ENCODE measurements at regions not wholly inside any gene's neighbourhood (a gene's known extent, or its start where the extent isn't known, plus 50 kb on each side); places are given as distances from the start of the nearest gene placed in this dataset.
"Not testable (repeated sequence)": the region's sequence is repeated elsewhere in the genome, so short reads cannot be mapped to it uniquely, and the experiment has no call there.

DNA sequence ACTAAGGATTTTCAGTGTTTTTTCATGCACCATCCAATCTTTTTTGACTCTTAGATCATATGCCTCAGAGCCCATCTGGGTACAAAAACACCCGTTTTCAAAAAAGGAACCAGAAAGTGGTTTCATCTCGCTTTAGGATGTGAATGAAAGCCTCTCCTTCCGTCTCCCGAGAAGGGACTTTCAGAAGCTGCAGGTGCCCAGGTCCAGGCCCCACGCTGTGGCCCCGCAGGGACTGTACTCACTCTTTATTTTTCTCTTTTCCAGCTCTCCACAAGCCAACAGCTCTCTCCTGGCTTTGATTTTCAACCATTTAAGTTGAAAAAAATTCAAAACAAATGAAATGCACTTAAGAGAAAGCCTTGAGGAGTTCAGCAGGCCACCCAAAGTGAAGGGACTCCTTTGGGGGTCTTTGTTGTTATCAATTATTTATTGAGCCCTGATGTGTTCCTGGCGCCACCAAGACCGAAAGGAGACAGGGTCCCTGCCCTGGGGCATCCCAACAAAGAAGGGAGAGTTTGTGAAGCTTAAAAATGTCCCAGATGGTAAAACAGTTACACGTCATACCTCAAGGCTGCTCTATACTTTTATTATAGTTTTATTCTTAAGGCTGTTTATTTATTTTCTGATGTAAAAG is 467.3 kb downstream of the PREX1 start:
- H3K9me3 ChIP-seq (ENCODE audit: control insufficient read depth in 3 of 3, low read length in 3 of 3), result no peaks in the 10 kb centered on the region

DNA sequence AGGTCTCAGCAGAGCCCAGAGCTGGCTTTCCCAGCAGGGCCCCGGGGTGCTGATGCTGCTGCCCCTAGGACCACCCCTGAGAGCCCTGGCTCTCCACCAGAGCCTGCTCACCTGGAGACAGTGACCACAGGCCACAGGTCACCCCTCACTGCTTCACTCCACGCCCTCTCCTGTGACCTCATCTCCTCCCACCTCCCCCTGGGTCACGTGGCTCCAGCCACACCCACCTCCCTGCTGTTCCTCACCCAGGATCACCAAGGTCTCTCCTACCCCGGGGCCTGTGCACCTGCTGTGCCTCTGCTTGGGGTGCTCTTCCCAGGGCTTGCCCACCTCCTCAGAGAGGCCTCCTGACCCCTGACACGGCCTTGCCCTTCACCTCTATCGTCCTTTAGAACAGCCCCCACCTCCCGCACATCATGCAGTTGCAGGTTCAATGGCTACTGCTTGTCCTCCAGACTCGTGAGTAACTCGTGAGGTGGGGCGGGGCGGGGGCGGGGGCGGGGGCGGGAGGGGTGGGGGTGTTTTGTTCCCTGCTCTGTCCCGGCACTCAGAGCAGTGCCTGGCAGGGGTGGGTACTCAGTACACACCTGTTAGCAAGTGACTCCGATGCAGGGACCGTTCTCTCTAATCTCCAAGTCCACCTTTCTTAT is 468.0 kb downstream of the PREX1 start:
- H3K9me3 ChIP-seq (ENCODE audit: control insufficient read depth in 3 of 3, low read length in 3 of 3), result no peaks in the 10 kb centered on the region
- no peak overlapping the region for H3K9ac ChIP-seq (ENCODE audit: low read depth in 1 of 3, low read length in 3 of 3)
- H3K36me3 ChIP-seq (ENCODE audit: control insufficient read depth in 3 of 3, insufficient read depth in 3 of 3, low read length in 3 of 3), result no peaks in the 10 kb centered on the region
- H3K27ac ChIP-seq (ENCODE audit: low read depth, low read length), result no peak overlapping the region
- H3K4me1 ChIP-seq (ENCODE audit: control insufficient read depth in 3 of 3, insufficient read depth in 3 of 3, low read length in 3 of 3), result no peaks in the 10 kb centered on the region
- no peak overlapping the region for H3K4me3 ChIP-seq (ENCODE audit: low read length in 3 of 3)
- H3K27me3 ChIP-seq (ENCODE audit: control insufficient read depth in 3 of 3, insufficient read depth in 3 of 3, low read length in 3 of 3), result peaks cover 0 to 7% (median 4%) of the 10 kb centered on the region in 3 donors

More for the DNA sequence above, 467.3 kb downstream of the PREX1 start:
- Histone ChIP-seq H3K4me1 (ENCODE audit: control insufficient read depth in 3 of 3, insufficient read depth in 3 of 3, low read length in 3 of 3) (no peaks in the 10 kb centered on the region), H3K9ac (ENCODE audit: low read depth in 1 of 3, low read length in 3 of 3) (no peak overlapping the region), H3K27ac (ENCODE audit: low read depth, low read length) (no peak overlapping the region), H3K27me3 (ENCODE audit: control insufficient read depth in 3 of 3, insufficient read depth in 3 of 3, low read length in 3 of 3) (peaks cover 0 to 11% (median 4%) of the 10 kb centered on the region in 3 donors), H3K4me3 (ENCODE audit: low read length in 3 of 3) (no peak overlapping the region), H3K36me3 (ENCODE audit: control insufficient read depth in 3 of 3, insufficient read depth in 3 of 3, low read length in 3 of 3) (no peaks in the 10 kb centered on the region)

GRCh38 chr20:48359055-48359390 is 468.8 kb downstream of the PREX1 start:
- not testable (repeated sequence) for H3K27ac ChIP-seq (ENCODE audit: low read depth, low read length); H3K36me3 ChIP-seq (ENCODE audit: control insufficient read depth in 3 of 3, insufficient read depth in 3 of 3, low read length in 3 of 3)

DNA sequence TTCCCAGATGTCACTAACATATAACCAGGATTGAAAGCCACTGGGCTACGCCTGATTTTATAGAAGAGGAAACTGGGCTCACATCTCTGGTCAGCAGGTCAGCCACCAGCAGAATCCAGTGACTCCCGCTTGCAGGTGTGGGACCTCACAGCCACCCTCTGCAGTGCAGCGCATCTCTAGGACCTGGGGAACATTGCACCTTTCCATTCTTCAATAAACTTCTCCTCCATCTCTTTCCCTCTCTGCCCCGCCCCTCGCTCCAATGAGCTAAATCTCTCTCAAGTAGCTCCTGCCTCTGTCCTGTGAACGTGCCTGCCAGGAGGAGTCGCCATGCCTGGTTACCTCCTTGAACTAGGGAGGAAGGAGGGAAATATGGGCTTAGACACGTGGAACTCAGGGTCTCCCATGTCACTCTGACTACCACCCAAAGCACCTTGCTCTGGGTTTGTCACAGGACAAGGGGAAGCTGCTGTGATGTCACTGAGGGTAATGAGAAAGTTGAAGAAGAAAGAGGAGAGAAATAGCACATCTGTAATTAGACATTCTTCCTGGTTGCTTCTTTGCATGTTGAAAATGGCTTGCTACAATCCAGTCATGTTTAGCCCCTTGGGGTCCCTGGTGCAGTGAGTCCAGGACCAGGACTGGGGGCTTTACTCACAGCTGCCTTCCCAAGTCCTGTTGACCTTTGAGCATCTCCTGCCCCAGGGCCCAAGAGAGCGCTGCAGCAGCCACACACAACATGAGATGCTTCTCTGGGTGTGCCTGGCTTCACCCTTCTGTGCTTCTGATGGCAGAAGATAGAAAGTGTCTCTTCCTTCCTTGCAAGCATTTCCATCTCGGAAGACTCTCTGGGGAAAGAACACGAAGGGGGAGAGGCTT is 469.4 kb downstream of the PREX1 start:
- Histone ChIP-seq H3K4me1 (ENCODE audit: control insufficient read depth in 3 of 3, insufficient read depth in 3 of 3, low read length in 3 of 3) (no peaks in the 10 kb centered on the region), H3K27me3 (ENCODE audit: control insufficient read depth in 3 of 3, insufficient read depth in 3 of 3, low read length in 3 of 3) (peaks cover 0 to 6% (median 4%) of the 10 kb centered on the region in 3 donors), H3K27ac (ENCODE audit: low read depth, low read length) (no peak overlapping the region), H3K9ac (ENCODE audit: low read depth in 1 of 3, low read length in 3 of 3) (no peak overlapping the region), H3K36me3 (ENCODE audit: control insufficient read depth in 3 of 3, insufficient read depth in 3 of 3, low read length in 3 of 3) (no peaks in the 10 kb centered on the region), H3K9me3 (ENCODE audit: control insufficient read depth in 3 of 3, low read length in 3 of 3) (peaks cover 0 to 5% (median 3%) of the 10 kb centered on the region in 3 donors), H3K4me3 (ENCODE audit: low read length in 3 of 3) (no peak overlapping the region)

More at GRCh38 chr20:48359055-48359390, 468.8 kb downstream of the PREX1 start:
- H3K9me3 ChIP-seq (ENCODE audit: control insufficient read depth in 3 of 3, low read length in 3 of 3); H3K4me1 ChIP-seq (ENCODE audit: control insufficient read depth in 3 of 3, insufficient read depth in 3 of 3, low read length in 3 of 3); H3K9ac ChIP-seq (ENCODE audit: low read depth in 1 of 3, low read length in 3 of 3); H3K27me3 ChIP-seq (ENCODE audit: control insufficient read depth in 3 of 3, insufficient read depth in 3 of 3, low read length in 3 of 3); H3K4me3 ChIP-seq (ENCODE audit: low read length in 3 of 3): not testable (repeated sequence)

DNA sequence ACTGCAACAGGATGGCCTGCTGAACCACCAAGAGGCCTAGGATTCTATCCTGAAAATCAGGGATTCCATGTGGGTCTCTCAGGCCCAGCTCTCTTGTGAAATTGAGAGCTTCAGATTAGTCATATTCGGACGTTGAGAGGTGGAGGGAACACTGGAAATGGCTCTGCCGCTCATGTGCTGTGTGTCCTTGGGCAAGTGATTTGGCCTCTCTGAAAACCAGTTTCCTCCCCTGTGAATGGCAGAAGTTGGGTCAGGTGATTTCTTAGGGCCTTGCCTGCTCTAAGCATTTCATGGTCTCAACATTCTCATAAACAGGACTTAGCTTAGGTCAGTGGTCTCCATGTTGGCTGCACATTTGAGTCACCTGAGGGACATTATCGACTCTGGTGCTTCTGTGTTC is 470.1 kb downstream of the PREX1 start:
- H3K27me3 ChIP-seq (ENCODE audit: control insufficient read depth in 3 of 3, insufficient read depth in 3 of 3, low read length in 3 of 3), result peaks cover 0 to 6% (median 4%) of the 10 kb centered on the region in 3 donors
- H3K4me1 ChIP-seq (ENCODE audit: control insufficient read depth in 3 of 3, insufficient read depth in 3 of 3, low read length in 3 of 3), result no peaks in the 10 kb centered on the region
- no peak overlapping the region for H3K9ac ChIP-seq (ENCODE audit: low read depth in 1 of 3, low read length in 3 of 3)
- peaks cover under 1 to 5% (median 3%) of the 10 kb centered on the region in 3 donors for H3K9me3 ChIP-seq (ENCODE audit: control insufficient read depth in 3 of 3, low read length in 3 of 3)
- H3K27ac ChIP-seq (ENCODE audit: low read depth, low read length), result no peak overlapping the region
- H3K4me3 ChIP-seq (ENCODE audit: low read length in 3 of 3), result no peak overlapping the region
- no peaks in the 10 kb centered on the region for H3K36me3 ChIP-seq (ENCODE audit: control insufficient read depth in 3 of 3, insufficient read depth in 3 of 3, low read length in 3 of 3)

DNA sequence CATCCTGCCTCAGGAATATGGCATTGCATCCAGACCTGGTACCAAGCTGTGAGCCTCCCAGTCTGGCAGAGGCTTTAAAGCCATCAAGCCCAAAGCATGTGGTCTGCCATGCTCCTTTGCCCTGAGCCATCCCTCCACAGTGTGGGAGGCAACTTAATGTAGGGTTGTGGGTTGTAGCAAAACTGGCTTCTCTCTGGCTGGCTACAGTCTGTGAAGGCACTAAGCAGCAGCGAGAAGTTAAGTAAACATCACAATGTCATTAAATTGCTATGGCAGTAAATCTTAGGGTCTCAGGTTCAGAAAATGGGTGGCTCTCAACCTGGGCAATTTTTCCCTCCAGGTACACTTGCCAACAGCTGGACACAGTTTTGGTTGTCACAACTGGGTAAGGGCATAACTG is 472.9 kb downstream of the PREX1 start:
- Histone ChIP-seq H3K4me3 (ENCODE audit: low read length in 3 of 3) (no peak overlapping the region), H3K27ac (ENCODE audit: low read depth, low read length) (no peak overlapping the region), H3K36me3 (ENCODE audit: control insufficient read depth in 3 of 3, insufficient read depth in 3 of 3, low read length in 3 of 3) (no peaks in the 10 kb centered on the region), H3K4me1 (ENCODE audit: control insufficient read depth in 3 of 3, insufficient read depth in 3 of 3, low read length in 3 of 3) (no peaks in the 10 kb centered on the region), H3K9ac (ENCODE audit: low read depth in 1 of 3, low read length in 3 of 3) (no peak overlapping the region), H3K27me3 (ENCODE audit: control insufficient read depth in 3 of 3, insufficient read depth in 3 of 3, low read length in 3 of 3) (peaks cover 0 to 5% (median 4%) of the 10 kb centered on the region in 3 donors), H3K9me3 (ENCODE audit: control insufficient read depth in 3 of 3, low read length in 3 of 3) (peaks cover 3 to 5% (median 4%) of the 10 kb centered on the region in 3 donors)

DNA sequence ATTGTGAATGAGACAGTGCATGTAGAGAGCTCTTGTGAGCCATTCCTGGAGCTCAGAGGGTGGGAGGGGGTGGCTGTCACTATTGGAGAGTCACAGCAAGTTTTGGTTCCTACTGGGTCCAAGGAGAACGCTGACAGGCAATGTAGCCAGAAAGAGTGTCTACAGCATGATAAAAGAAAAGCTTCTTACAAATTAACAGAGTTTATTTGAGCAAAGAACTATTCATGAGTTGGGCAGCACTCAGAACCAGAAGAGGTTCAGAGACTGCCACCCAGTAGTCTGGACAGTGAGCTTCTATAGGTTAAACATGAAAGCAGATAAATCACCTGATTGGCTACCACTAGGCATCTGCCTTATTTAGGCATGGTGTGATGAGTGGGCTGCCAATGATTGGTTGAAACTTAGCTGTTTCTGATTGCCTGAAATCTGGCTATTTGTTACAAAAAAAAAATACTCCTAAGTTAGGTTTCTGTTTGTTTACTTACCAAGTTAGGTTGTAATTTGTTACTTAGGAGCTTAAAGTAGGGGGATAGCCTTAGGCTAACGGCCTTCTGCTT is 473.4 kb downstream of the PREX1 start:
- Histone ChIP-seq H3K4me3 (ENCODE audit: low read length in 3 of 3) (no peak overlapping the region), H3K27me3 (ENCODE audit: control insufficient read depth in 3 of 3, insufficient read depth in 3 of 3, low read length in 3 of 3) (peaks cover 0 to under 1% (median 0%) of the 10 kb centered on the region in 3 donors), H3K36me3 (ENCODE audit: control insufficient read depth in 3 of 3, insufficient read depth in 3 of 3, low read length in 3 of 3) (no peaks in the 10 kb centered on the region), H3K9me3 (ENCODE audit: control insufficient read depth in 3 of 3, low read length in 3 of 3) (peaks cover 3 to 5% (median 4%) of the 10 kb centered on the region in 3 donors), H3K4me1 (ENCODE audit: control insufficient read depth in 3 of 3, insufficient read depth in 3 of 3, low read length in 3 of 3) (no peaks in the 10 kb centered on the region), H3K27ac (ENCODE audit: low read depth, low read length) (no peak overlapping the region), H3K9ac (ENCODE audit: low read depth in 1 of 3, low read length in 3 of 3) (no peak overlapping the region)

- Histone ChIP-seq H3K27ac (ENCODE audit: low read depth, low read length) (no peak overlapping the region), H3K4me1 (ENCODE audit: control insufficient read depth in 3 of 3, insufficient read depth in 3 of 3, low read length in 3 of 3) (no peaks in the 10 kb centered on the region), H3K27me3 (ENCODE audit: control insufficient read depth in 3 of 3, insufficient read depth in 3 of 3, low read length in 3 of 3) (no peaks in the 10 kb centered on the region), H3K4me3 (ENCODE audit: low read length in 3 of 3) (no peak overlapping the region), H3K36me3 (ENCODE audit: control insufficient read depth in 3 of 3, insufficient read depth in 3 of 3, low read length in 3 of 3) (no peaks in the 10 kb centered on the region), H3K9me3 (ENCODE audit: control insufficient read depth in 3 of 3, low read length in 3 of 3) (peaks cover 3 to 5% (median 4%) of the 10 kb centered on the region in 3 donors), H3K9ac (ENCODE audit: low read depth in 1 of 3, low read length in 3 of 3) (no peak overlapping the region)
Measured at GRCh38 chr20:48352628-48353027, 475.2 kb downstream of the PREX1 start.

DNA sequence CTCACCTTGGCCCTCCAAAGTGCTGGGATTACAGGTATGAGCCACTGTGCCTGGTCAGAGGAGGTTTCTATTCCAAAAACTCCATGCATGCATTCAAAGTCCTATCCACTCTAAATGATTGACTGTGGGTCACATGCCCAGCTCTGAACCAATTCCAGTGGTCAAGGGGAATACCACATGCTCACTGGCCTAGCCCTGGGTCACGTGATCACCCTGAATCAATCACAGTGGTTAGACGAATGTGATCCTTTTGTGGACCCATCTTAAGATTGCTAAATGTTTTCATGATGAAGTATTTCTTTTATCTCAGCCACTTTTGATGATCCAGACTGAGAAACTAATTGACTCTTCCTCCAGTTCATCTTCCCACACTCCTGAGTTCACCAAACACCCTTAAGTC is 475.8 kb downstream of the PREX1 start:
- Histone ChIP-seq H3K9ac (ENCODE audit: low read depth in 1 of 3, low read length in 3 of 3) (no peak overlapping the region), H3K27ac (ENCODE audit: low read depth, low read length) (no peak overlapping the region), H3K4me3 (ENCODE audit: low read length in 3 of 3) (no peak overlapping the region), H3K4me1 (ENCODE audit: control insufficient read depth in 3 of 3, insufficient read depth in 3 of 3, low read length in 3 of 3) (no peaks in the 10 kb centered on the region), H3K27me3 (ENCODE audit: control insufficient read depth in 3 of 3, insufficient read depth in 3 of 3, low read length in 3 of 3) (no peaks in the 10 kb centered on the region), H3K36me3 (ENCODE audit: control insufficient read depth in 3 of 3, insufficient read depth in 3 of 3, low read length in 3 of 3) (no peaks in the 10 kb centered on the region), H3K9me3 (ENCODE audit: control insufficient read depth in 3 of 3, low read length in 3 of 3) (peaks cover 3 to 5% (median 4%) of the 10 kb centered on the region in 3 donors)
